ENCODE measurements at regions not wholly inside any gene's neighbourhood (a gene's known extent, or its start where the extent isn't known, plus 50 kb on each side); places are given as distances from the start of the nearest gene placed in this dataset.

- Histone ChIP-seq H3K4me1 (ENCODE audit: insufficient read depth, low read length, poor library complexity, severe bottlenecking) (no peaks in the 10 kb centered on the region), H3K36me3 (ENCODE audit: insufficient read depth, low read length, poor library complexity, severe bottlenecking) (no peaks in the 10 kb centered on the region), H3K9me3 (ENCODE audit: low read depth, low read length, poor library complexity, severe bottlenecking) (no peaks in the 10 kb centered on the region), H3K27ac (ENCODE audit: low read depth, low read length, poor library complexity, severe bottlenecking) (no peak overlapping the region), H3K4me3 (ENCODE audit: low read depth, low read length, poor library complexity, severe bottlenecking) (no peak overlapping the region), H3K27me3 (replicated peaks; ENCODE audit: insufficient read depth, low read depth, low read length, poor library complexity) (no peaks in the 10 kb centered on the region)
- DNase-seq (ENCODE audit: low spot score): peak; percentile 72
- no peak for TF ChIP-seq CTCF (conservative IDR thresholded peaks at IDR 0.05; ENCODE audit: low read depth, low read length)
- no peak for TF ChIP-seq EZH2 (IDR thresholded peaks at IDR 0.05; ENCODE audit: borderline replicate concordance, low read depth, low read length, poor library complexity, severe bottlenecking)
- ChIA-PET POLR2A (ENCODE audit: low non-redundant PET) (no interaction called here), CTCF (no interaction called here)
- no TSS peak for BruUV-seq (replicated peaks)
- intact Hi-C loops (cut with micrococcal nuclease; ENCODE audit: unreplicated experiment): no loop called here
Observed at GRCh38 chr4:12791536-12791935, 692.6 kb downstream of the RAB28 start.

DNA sequence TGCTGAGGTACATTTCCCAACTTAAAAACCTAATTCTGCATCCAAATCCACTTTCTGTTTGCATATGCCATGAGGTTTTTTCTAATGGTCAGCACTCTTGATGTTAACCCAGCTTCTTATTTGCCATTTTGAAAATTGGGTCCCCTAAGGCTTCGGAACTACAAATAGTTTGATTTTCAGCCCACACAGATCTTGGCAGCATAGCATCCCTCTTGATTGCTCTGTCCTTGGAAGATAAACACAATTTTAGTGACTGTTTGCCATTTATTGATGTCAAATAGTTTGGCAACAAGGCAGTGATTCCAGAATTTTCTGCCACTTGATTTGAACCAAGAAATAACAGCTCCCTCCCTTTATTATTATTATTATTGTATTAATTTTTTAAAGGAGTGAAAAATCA is 696.9 kb downstream of the RAB28 start:
- Histone ChIP-seq H3K9me3 (ENCODE audit: low read depth, low read length, poor library complexity, severe bottlenecking) (no peaks in the 10 kb centered on the region), H3K27me3 (replicated peaks; ENCODE audit: insufficient read depth, low read depth, low read length, poor library complexity) (no peaks in the 10 kb centered on the region), H3K4me1 (ENCODE audit: insufficient read depth, low read length, poor library complexity, severe bottlenecking) (no peaks in the 10 kb centered on the region), H3K27ac (ENCODE audit: low read depth, low read length, poor library complexity, severe bottlenecking) (no peak overlapping the region), H3K4me3 (ENCODE audit: low read depth, low read length, poor library complexity, severe bottlenecking) (no peak overlapping the region), H3K36me3 (ENCODE audit: insufficient read depth, low read length, poor library complexity, severe bottlenecking) (no peaks in the 10 kb centered on the region)
- intact Hi-C loops (cut with micrococcal nuclease; ENCODE audit: unreplicated experiment): no loop called here
- POLR2A ChIA-PET (ENCODE audit: low non-redundant PET): no interaction called here
- CTCF ChIA-PET: no interaction called here
- no peak for TF ChIP-seq CTCF (conservative IDR thresholded peaks at IDR 0.05; ENCODE audit: low read depth, low read length)
- no peak for DNase-seq (ENCODE audit: low spot score)
- no TSS peak for BruUV-seq (replicated peaks)

GRCh38 chr4:12778706-12779105 is 705.4 kb downstream of the RAB28 start:
- H3K27me3 ChIP-seq (replicated peaks; ENCODE audit: insufficient read depth, low read depth, low read length, poor library complexity): no peaks in the 10 kb centered on the region
- no peak overlapping the region for H3K27ac ChIP-seq (ENCODE audit: low read depth, low read length, poor library complexity, severe bottlenecking)
- no peaks in the 10 kb centered on the region for H3K9me3 ChIP-seq (ENCODE audit: low read depth, low read length, poor library complexity, severe bottlenecking)
- H3K4me3 ChIP-seq (ENCODE audit: low read depth, low read length, poor library complexity, severe bottlenecking): no peak overlapping the region
- TF ChIP-seq EZH2 (IDR thresholded peaks at IDR 0.05; ENCODE audit: borderline replicate concordance, low read depth, low read length, poor library complexity, severe bottlenecking) (no peak), CTCF (conservative IDR thresholded peaks at IDR 0.05; ENCODE audit: low read depth, low read length) (no peak)
- CTCF ChIA-PET: no interaction called here
- no peaks in the 10 kb centered on the region for H3K36me3 ChIP-seq (ENCODE audit: insufficient read depth, low read length, poor library complexity, severe bottlenecking)
- no TSS peak for BruUV-seq (replicated peaks)
- no peaks in the 10 kb centered on the region for H3K4me1 ChIP-seq (ENCODE audit: insufficient read depth, low read length, poor library complexity, severe bottlenecking)
- DNase-seq (ENCODE audit: low spot score): no peak
- intact Hi-C loops (cut with micrococcal nuclease; ENCODE audit: unreplicated experiment): no loop called here
- POLR2A ChIA-PET (ENCODE audit: low non-redundant PET): no interaction called here

All from A673 (cell line).